HFFc6 (cell line): ENCODE measurements at regions not wholly inside any gene's neighbourhood (a gene's known extent, or its start where the extent isn't known, plus 50 kb on each side); places are given as distances from the start of the nearest gene placed in this dataset.

ENCODE experiments used
- DNase-seq: peaks from one replicate; pipeline ENCODE4 v3.0.0-alpha.2; 2018
- H3K27ac Mint-ChIP-seq: 2 replicates; pipeline ENCODE4 v1.8.0; 2020; ENCODE audit warnings: mild to moderate bottlenecking, mixed read lengths
- H3K27me3 Mint-ChIP-seq: 2 replicates; pipeline ENCODE4 v1.8.0; 2021; ENCODE audit warnings: mild to moderate bottlenecking, moderate library complexity, mixed read lengths; ENCODE audit not compliant: insufficient read depth
- H3K36me3 Mint-ChIP-seq: 2 replicates; pipeline ENCODE4 v1.8.0; 2021; ENCODE audit warnings: low read depth, mixed read lengths
- H3K4me1 Mint-ChIP-seq: 2 replicates; pipeline ENCODE4 v1.8.0; 2020; ENCODE audit warnings: low read depth, mixed read lengths
- H3K4me3 Mint-ChIP-seq: 2 replicates; pipeline ENCODE4 v1.8.0; 2020; ENCODE audit warnings: mild to moderate bottlenecking, moderate library complexity, mixed read lengths
- H3K9me3 Mint-ChIP-seq: 2 replicates; pipeline ENCODE4 v1.8.0; 2020; ENCODE audit warnings: mild to moderate bottlenecking, mixed read lengths
- CTCF ChIP-seq: fragments of 200-600 bp; sonication (generic); IDR thresholded peaks from 2 replicates; pipeline ENCODE4 v1.5.0; 2021; ENCODE audit warnings: antibody characterized with exemption, mild to moderate bottlenecking

- no peak for DNase-seq
- no peak for TF ChIP-seq CTCF
- Mint-ChIP-seq H3K4me1 (no peaks in the 10 kb centered on the region), H3K27ac (no peak overlapping the region), H3K9me3 (peaks cover 9% of the 10 kb centered on the region), H3K4me3 (no peak overlapping the region), H3K27me3 (no peaks in the 10 kb centered on the region), H3K36me3 (no peaks in the 10 kb centered on the region)
Observed at GRCh38 chr7:96547371-96547811, 162.3 kb downstream of the SEM1 start.

GRCh38 chr7:96546426-96546825, 163.2 kb downstream of the SEM1 start:
- no peaks in the 10 kb centered on the region for H3K27me3 Mint-ChIP-seq
- no peak overlapping the region for H3K27ac Mint-ChIP-seq
- peaks cover 9% of the 10 kb centered on the region for H3K9me3 Mint-ChIP-seq
- H3K4me1 Mint-ChIP-seq, result no peaks in the 10 kb centered on the region
- no peak for DNase-seq
- no peak overlapping the region for H3K4me3 Mint-ChIP-seq
- no peak for TF ChIP-seq CTCF
- no peaks in the 10 kb centered on the region for H3K36me3 Mint-ChIP-seq

GRCh38 chr7:96539471-96539870, 170.2 kb downstream of the SEM1 start:
- H3K4me3 Mint-ChIP-seq, result no peak overlapping the region
- H3K27me3 Mint-ChIP-seq, result no peaks in the 10 kb centered on the region; the same call in 1 of the 2 replicates
- peaks cover 3% of the 10 kb centered on the region for H3K9me3 Mint-ChIP-seq
- no peaks in the 10 kb centered on the region for H3K4me1 Mint-ChIP-seq
- H3K36me3 Mint-ChIP-seq, result no peaks in the 10 kb centered on the region
- H3K27ac Mint-ChIP-seq, result no peak overlapping the region
- DNase-seq, result no peak
- no peak for TF ChIP-seq CTCF

GRCh38 chr7:96538632-96539031, 171.0 kb downstream of the SEM1 start:
- Mint-ChIP-seq H3K9me3 (peaks cover 3% of the 10 kb centered on the region), H3K27ac (no peak overlapping the region), H3K36me3 (no peaks in the 10 kb centered on the region), H3K4me1 (no peaks in the 10 kb centered on the region), H3K4me3 (no peak overlapping the region), H3K27me3 (no peaks in the 10 kb centered on the region; the same call in 1 of the 2 replicates)
- TF ChIP-seq CTCF, result no peak
- no peak for DNase-seq

GRCh38 chr7:96534221-96534620, 175.4 kb downstream of the SEM1 start:
- Mint-ChIP-seq H3K36me3 (no peaks in the 10 kb centered on the region), H3K9me3 (peaks cover 8% of the 10 kb centered on the region), H3K27me3 (peaks cover 3% of the 10 kb centered on the region), H3K4me3 (no peak overlapping the region), H3K4me1 (no peaks in the 10 kb centered on the region), H3K27ac (no peak overlapping the region)
- no peak for TF ChIP-seq CTCF
- no peak for DNase-seq

- H3K36me3 Mint-ChIP-seq, result no peaks in the 10 kb centered on the region
- DNase-seq, result no peak
- H3K4me3 Mint-ChIP-seq, result no peak overlapping the region
- no peaks in the 10 kb centered on the region for H3K4me1 Mint-ChIP-seq
- no peak overlapping the region for H3K27ac Mint-ChIP-seq
- no peak for TF ChIP-seq CTCF
- H3K27me3 Mint-ChIP-seq, result peaks cover 3% of the 10 kb centered on the region
- H3K9me3 Mint-ChIP-seq, result peaks cover 8% of the 10 kb centered on the region; the same call in 1 of the 2 replicates
Observed at GRCh38 chr7:96532428-96532935, 177.2 kb downstream of the SEM1 start.
